ENCODE measurements at regions not wholly inside any gene's neighbourhood (a gene's known extent, or its start where the extent isn't known, plus 50 kb on each side); places are given as distances from the start of the nearest gene placed in this dataset.

DNA sequence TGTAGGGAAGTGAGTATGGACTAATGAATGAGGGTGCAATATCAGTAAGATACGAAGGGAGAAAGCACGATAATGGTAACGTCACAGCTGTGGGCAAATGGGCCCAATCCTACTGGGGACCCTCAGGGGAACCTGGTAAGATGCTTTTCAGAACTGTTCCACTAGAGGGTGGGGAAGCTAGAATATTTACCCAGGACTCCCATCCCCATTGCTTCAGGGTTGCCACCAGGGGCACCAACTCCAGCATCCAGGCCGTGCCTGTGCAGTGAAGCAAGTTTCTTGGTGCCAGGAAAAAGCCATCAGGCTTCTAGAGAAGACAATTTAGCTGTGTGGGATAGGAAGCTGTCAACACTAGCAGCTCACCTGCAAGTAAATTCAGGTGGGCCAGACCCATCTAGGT is 409.3 kb downstream of the AGTPBP1 start:
- Histone ChIP-seq H3K4me3 (ENCODE audit: low read depth, low read length, poor library complexity, severe bottlenecking) (no peak overlapping the region), H3K79me2 (ENCODE audit: insufficient read depth, low read length) (no peaks in the 10 kb centered on the region), H4K20me1 (ENCODE audit: insufficient read depth, low read length) (no peaks in the 10 kb centered on the region), H3F3A (ENCODE audit: insufficient read depth, low read length) (no peaks in the 10 kb centered on the region), H3K36me3 (ENCODE audit: insufficient read depth, low read length) (no peaks in the 10 kb centered on the region), H3K4me2 (ENCODE audit: low read length) (no peak overlapping the region), H3K9me3 (ENCODE audit: low read length) (no peaks in the 10 kb centered on the region), H3K27me3 (ENCODE audit: insufficient read depth, low read length) (no peaks in the 10 kb centered on the region), H2AFZ (ENCODE audit: low read length) (no peak overlapping the region), H3K9ac (ENCODE audit: low read length) (no peak overlapping the region), H3K9me2 (ENCODE audit: low read depth, low read length) (no peaks in the 10 kb centered on the region), H3K27ac (ENCODE audit: low read depth, low read length, poor library complexity, severe bottlenecking) (no peak overlapping the region), H3K4me1 (ENCODE audit: insufficient read depth, low read length, severe bottlenecking) (no peaks in the 10 kb centered on the region)
- TF ChIP-seq, protein P1, sequence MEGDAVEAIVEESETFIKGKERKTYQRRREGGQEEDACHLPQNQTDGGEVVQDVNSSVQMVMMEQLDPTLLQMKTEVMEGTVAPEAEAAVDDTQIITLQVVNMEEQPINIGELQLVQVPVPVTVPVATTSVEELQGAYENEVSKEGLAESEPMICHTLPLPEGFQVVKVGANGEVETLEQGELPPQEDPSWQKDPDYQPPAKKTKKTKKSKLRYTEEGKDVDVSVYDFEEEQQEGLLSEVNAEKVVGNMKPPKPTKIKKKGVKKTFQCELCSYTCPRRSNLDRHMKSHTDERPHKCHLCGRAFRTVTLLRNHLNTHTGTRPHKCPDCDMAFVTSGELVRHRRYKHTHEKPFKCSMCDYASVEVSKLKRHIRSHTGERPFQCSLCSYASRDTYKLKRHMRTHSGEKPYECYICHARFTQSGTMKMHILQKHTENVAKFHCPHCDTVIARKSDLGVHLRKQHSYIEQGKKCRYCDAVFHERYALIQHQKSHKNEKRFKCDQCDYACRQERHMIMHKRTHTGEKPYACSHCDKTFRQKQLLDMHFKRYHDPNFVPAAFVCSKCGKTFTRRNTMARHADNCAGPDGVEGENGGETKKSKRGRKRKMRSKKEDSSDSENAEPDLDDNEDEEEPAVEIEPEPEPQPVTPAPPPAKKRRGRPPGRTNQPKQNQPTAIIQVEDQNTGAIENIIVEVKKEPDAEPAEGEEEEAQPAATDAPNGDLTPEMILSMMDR (IDR thresholded peaks at IDR 0.05; ENCODE audit: low read length): peak; percentile 53; the same call in 1 of the 2 replicates
- TF ChIP-seq EZH2 (IDR thresholded peaks at IDR 0.05; ENCODE audit: borderline replicate concordance, low read length): no peak

DNA sequence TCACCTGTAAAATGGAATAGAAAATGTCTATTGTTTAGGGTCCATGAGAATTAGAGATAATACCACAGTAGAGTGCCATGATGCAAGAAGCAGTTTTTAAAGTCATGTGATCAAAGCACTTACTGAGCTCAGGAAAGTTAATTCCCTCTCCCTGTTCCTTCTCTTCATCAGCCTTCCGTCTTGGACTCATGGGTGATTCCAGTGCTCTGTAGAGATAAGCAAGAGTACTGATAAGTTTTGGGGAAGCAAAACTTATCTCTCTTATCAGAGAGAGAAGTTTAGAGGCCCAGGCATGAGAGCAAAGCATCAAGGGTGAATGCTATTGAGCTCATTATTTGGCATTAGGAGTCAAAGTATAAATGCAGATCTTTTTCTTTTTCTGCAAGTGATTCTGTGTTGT is 410.1 kb downstream of the AGTPBP1 start:
- H3K27ac ChIP-seq (ENCODE audit: low read depth, low read length, poor library complexity, severe bottlenecking): no peak overlapping the region
- H3K9me2 ChIP-seq (ENCODE audit: low read depth, low read length): no peaks in the 10 kb centered on the region
- H4K20me1 ChIP-seq (ENCODE audit: insufficient read depth, low read length): no peaks in the 10 kb centered on the region
- no peak overlapping the region for H3K4me3 ChIP-seq (ENCODE audit: low read depth, low read length, poor library complexity, severe bottlenecking)
- H3K9me3 ChIP-seq (ENCODE audit: low read length): no peaks in the 10 kb centered on the region
- no peaks in the 10 kb centered on the region for H3K27me3 ChIP-seq (ENCODE audit: insufficient read depth, low read length)
- TF ChIP-seq, protein P1 (IDR thresholded peaks at IDR 0.05; ENCODE audit: low read length): no peak
- no peak for TF ChIP-seq EZH2 (IDR thresholded peaks at IDR 0.05; ENCODE audit: borderline replicate concordance, low read length)
- no peaks in the 10 kb centered on the region for H3F3A ChIP-seq (ENCODE audit: insufficient read depth, low read length)
- no peaks in the 10 kb centered on the region for H3K79me2 ChIP-seq (ENCODE audit: insufficient read depth, low read length)
- no peak overlapping the region for H3K4me2 ChIP-seq (ENCODE audit: low read length)
- no peaks in the 10 kb centered on the region for H3K4me1 ChIP-seq (ENCODE audit: insufficient read depth, low read length, severe bottlenecking)
- no peaks in the 10 kb centered on the region for H3K36me3 ChIP-seq (ENCODE audit: insufficient read depth, low read length)
- no peak overlapping the region for H2AFZ ChIP-seq (ENCODE audit: low read length)
- no peak overlapping the region for H3K9ac ChIP-seq (ENCODE audit: low read length)

DNA sequence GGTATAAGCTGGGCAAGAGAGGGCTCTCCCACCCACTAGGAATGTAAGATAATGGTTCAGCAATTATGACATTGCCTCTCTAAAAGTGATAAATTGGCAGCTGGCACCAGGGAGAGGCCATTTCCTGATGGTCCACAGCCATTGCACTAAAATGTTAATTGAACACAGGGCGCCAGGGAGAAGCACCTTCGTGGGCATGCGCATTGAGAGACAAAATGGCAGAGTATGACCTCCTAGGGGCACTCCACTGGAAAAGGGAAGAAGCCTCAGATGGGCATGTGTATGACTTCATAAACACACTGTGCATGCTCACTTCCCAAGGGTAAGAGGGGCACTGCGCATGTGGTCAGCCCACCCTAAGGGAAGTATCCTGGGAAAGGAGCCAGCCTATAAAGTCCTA is 419.2 kb downstream of the AGTPBP1 start:
- no peaks in the 10 kb centered on the region for H3K9me2 ChIP-seq (ENCODE audit: low read depth, low read length)
- H3K9me3 ChIP-seq (ENCODE audit: low read length): no peaks in the 10 kb centered on the region
- no peak overlapping the region for H3K4me2 ChIP-seq (ENCODE audit: low read length)
- H3K4me1 ChIP-seq (ENCODE audit: insufficient read depth, low read length, severe bottlenecking): no peaks in the 10 kb centered on the region
- no peaks in the 10 kb centered on the region for H3F3A ChIP-seq (ENCODE audit: insufficient read depth, low read length)
- H4K20me1 ChIP-seq (ENCODE audit: insufficient read depth, low read length): no peaks in the 10 kb centered on the region
- no peak for TF ChIP-seq EZH2 (IDR thresholded peaks at IDR 0.05; ENCODE audit: borderline replicate concordance, low read length)
- TF ChIP-seq, protein P1 (IDR thresholded peaks at IDR 0.05; ENCODE audit: low read length): no peak
- H3K4me3 ChIP-seq (ENCODE audit: low read depth, low read length, poor library complexity, severe bottlenecking): no peak overlapping the region
- H3K27me3 ChIP-seq (ENCODE audit: insufficient read depth, low read length): no peaks in the 10 kb centered on the region
- H3K9ac ChIP-seq (ENCODE audit: low read length): no peak overlapping the region
- H2AFZ ChIP-seq (ENCODE audit: low read length): no peak overlapping the region
- no peaks in the 10 kb centered on the region for H3K36me3 ChIP-seq (ENCODE audit: insufficient read depth, low read length)
- H3K79me2 ChIP-seq (ENCODE audit: insufficient read depth, low read length): no peaks in the 10 kb centered on the region
- H3K27ac ChIP-seq (ENCODE audit: low read depth, low read length, poor library complexity, severe bottlenecking): no peak overlapping the region
